ENCODE measurements at regions not wholly inside any gene's neighbourhood (a gene's known extent, or its start where the extent isn't known, plus 50 kb on each side); places are given as distances from the start of the nearest gene placed in this dataset.

DNA sequence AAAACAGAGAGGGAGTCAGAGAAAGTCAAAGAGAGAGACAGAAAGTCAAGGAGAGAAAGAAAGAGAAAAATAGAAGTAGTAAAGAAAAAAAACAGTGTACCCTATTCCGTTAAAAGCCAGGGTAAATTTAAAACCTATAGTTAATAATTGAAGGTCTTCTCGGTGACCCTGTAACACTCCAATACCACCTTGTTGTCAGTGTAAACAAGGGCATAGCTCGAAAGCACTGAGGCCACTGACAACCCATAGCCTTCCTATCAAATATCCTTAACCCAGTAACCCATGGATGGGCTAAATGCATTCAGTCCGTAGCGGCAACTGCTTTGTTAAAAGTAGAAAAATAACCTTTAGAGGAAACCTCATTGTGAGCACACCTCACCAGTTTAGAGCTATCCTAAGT lies 100.4 kb downstream of the ZNF467 start:
- no peaks in the 10 kb centered on the region for H4K20me1 ChIP-seq (ENCODE audit: insufficient read depth, poor library complexity, severe bottlenecking)
- no peak overlapping the region for H2AFZ ChIP-seq
- no peak overlapping the region for H3K27ac ChIP-seq
- no peaks in the 10 kb centered on the region for H3K9me3 ChIP-seq (ENCODE audit: low read depth)
- no peak overlapping the region for H3K4me3 ChIP-seq
- 37% methylated on average over 5 of the region's 5 CpGs for WGBS (ENCODE audit: low lambda C conversion rate, missing lambda C conversion rate)
- no peaks in the 10 kb centered on the region for H3K9me2 ChIP-seq (replicated peaks; ENCODE audit: insufficient read depth)
- no peak overlapping the region for H3K4me2 ChIP-seq
- DNase-seq (ENCODE audit: low spot score): no peak
- H3K27me3 ChIP-seq: peaks cover 5% of the 10 kb centered on the region
- H3K79me2 ChIP-seq: no peaks in the 10 kb centered on the region
- no peaks in the 10 kb centered on the region for H3K4me1 ChIP-seq (ENCODE audit: insufficient read depth)
- TF ChIP-seq EZH2phosphoT487 (IDR thresholded peaks at IDR 0.05; ENCODE audit: low read depth, severe bottlenecking, unreplicated experiment) (no peak), EZH2 (IDR thresholded peaks at IDR 0.05; ENCODE audit: borderline replicate concordance) (no peak)
- TF ChIP-seq, protein P1, sequence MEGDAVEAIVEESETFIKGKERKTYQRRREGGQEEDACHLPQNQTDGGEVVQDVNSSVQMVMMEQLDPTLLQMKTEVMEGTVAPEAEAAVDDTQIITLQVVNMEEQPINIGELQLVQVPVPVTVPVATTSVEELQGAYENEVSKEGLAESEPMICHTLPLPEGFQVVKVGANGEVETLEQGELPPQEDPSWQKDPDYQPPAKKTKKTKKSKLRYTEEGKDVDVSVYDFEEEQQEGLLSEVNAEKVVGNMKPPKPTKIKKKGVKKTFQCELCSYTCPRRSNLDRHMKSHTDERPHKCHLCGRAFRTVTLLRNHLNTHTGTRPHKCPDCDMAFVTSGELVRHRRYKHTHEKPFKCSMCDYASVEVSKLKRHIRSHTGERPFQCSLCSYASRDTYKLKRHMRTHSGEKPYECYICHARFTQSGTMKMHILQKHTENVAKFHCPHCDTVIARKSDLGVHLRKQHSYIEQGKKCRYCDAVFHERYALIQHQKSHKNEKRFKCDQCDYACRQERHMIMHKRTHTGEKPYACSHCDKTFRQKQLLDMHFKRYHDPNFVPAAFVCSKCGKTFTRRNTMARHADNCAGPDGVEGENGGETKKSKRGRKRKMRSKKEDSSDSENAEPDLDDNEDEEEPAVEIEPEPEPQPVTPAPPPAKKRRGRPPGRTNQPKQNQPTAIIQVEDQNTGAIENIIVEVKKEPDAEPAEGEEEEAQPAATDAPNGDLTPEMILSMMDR (IDR thresholded peaks at IDR 0.05; ENCODE audit: poor library complexity): no peak
- H3K36me3 ChIP-seq (replicated peaks; ENCODE audit: insufficient read depth, low read depth): no peaks in the 10 kb centered on the region

DNA sequence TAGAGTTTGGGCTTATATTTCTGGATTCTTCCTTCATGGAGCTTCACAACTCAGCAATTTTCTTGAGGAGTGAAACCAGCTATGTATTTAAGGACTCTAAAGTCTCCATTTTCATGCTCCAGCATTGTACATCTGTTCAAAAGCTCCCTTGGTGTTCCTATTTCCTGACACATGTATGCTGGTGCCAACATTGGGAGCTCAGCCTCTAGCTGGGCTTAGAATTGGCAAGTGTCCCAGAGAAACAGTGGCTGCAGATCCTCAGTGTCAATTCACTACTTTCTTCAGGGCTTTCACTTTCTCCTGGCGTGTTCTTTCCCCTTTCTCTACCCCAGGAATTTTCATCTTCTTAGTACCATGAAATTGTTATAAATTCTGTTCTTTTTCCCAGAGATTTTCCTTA lies 103.1 kb downstream of the ZNF467 start:
- 77% methylated on average over 1 of the region's 1 CpG for WGBS (ENCODE audit: low lambda C conversion rate, missing lambda C conversion rate)
- no peaks in the 10 kb centered on the region for H3K36me3 ChIP-seq (replicated peaks; ENCODE audit: insufficient read depth, low read depth)
- no peak overlapping the region for H2AFZ ChIP-seq
- TF ChIP-seq EZH2 (IDR thresholded peaks at IDR 0.05; ENCODE audit: borderline replicate concordance) (no peak), EZH2phosphoT487 (IDR thresholded peaks at IDR 0.05; ENCODE audit: low read depth, severe bottlenecking, unreplicated experiment) (no peak)
- TF ChIP-seq, protein P1 (IDR thresholded peaks at IDR 0.05; ENCODE audit: poor library complexity): no peak
- peak; percentile 38 for DNase-seq (ENCODE audit: low spot score)
- H3K27me3 ChIP-seq: peaks cover 5% of the 10 kb centered on the region
- H3K4me2 ChIP-seq: no peak overlapping the region
- no peak overlapping the region for H3K27ac ChIP-seq
- H3K79me2 ChIP-seq: no peaks in the 10 kb centered on the region
- H3K4me1 ChIP-seq (ENCODE audit: insufficient read depth): no peaks in the 10 kb centered on the region
- H3K4me3 ChIP-seq: no peak overlapping the region
- H3K9me2 ChIP-seq (replicated peaks; ENCODE audit: insufficient read depth): no peaks in the 10 kb centered on the region
- H3K9me3 ChIP-seq (ENCODE audit: low read depth): no peaks in the 10 kb centered on the region
- no peaks in the 10 kb centered on the region for H4K20me1 ChIP-seq (ENCODE audit: insufficient read depth, poor library complexity, severe bottlenecking)

GRCh38 chr7:149669121-149669818 lies 104.1 kb downstream of the ZNF467 start:
- Histone ChIP-seq H3K27ac (no peak overlapping the region), H4K20me1 (ENCODE audit: insufficient read depth, poor library complexity, severe bottlenecking) (no peaks in the 10 kb centered on the region), H3K36me3 (replicated peaks; ENCODE audit: insufficient read depth, low read depth) (no peaks in the 10 kb centered on the region), H3K9me2 (replicated peaks; ENCODE audit: insufficient read depth) (no peaks in the 10 kb centered on the region), H2AFZ (no peak overlapping the region), H3K4me1 (ENCODE audit: insufficient read depth) (no peaks in the 10 kb centered on the region), H3K9me3 (ENCODE audit: low read depth) (no peaks in the 10 kb centered on the region), H3K79me2 (no peaks in the 10 kb centered on the region), H3K4me3 (no peak overlapping the region), H3K4me2 (no peak overlapping the region), H3K27me3 (peaks cover 5% of the 10 kb centered on the region)
- DNase-seq (ENCODE audit: low spot score): no peak
- WGBS (ENCODE audit: low lambda C conversion rate, missing lambda C conversion rate): 31% methylated on average over 7 of the region's 7 CpGs
- TF ChIP-seq, protein P1 (IDR thresholded peaks at IDR 0.05; ENCODE audit: poor library complexity): peak; percentile 52
- TF ChIP-seq EZH2 (IDR thresholded peaks at IDR 0.05; ENCODE audit: borderline replicate concordance) (no peak), EZH2phosphoT487 (IDR thresholded peaks at IDR 0.05; ENCODE audit: low read depth, severe bottlenecking, unreplicated experiment) (no peak)
